Nucleus accumbens (tissue), 56 donors: ENCODE measurements at regions not wholly inside any gene's neighbourhood (a gene's known extent, or its start where the extent isn't known, plus 50 kb on each side); places are given as distances from the start of the nearest gene placed in this dataset.

ENCODE experiments used
- DNase-seq, 56 donors: peaks; one replicate each; lab custom pipeline; 2025; lab: John Stamatoyannopoulos, UW

GRCh38 chr21:33155005-33155404 lies 74.7 kb upstream of the IFNAR2 start:
- no peak for DNase-seq

GRCh38 chr21:33155422-33155821 lies 74.3 kb upstream of the IFNAR2 start:
- DNase-seq, result no peak

- DNase-seq, result no peak
Measured at GRCh38 chr21:33157303-33157702, 72.4 kb upstream of the IFNAR2 start.

GRCh38 chr21:33158654-33159053 lies 71.1 kb upstream of the IFNAR2 start:
- DNase-seq, result no peak

GRCh38 chr21:33162436-33162951 lies 67.2 kb upstream of the IFNAR2 start:
- DNase-seq, result no peak

GRCh38 chr21:33168886-33169285 lies 60.9 kb upstream of the IFNAR2 start:
- no peak for DNase-seq

- DNase-seq, result no peak
Measured at GRCh38 chr21:33169359-33169758, 60.4 kb upstream of the IFNAR2 start.

- no peak for DNase-seq
Measured at GRCh38 chr21:33171616-33172169, 58.0 kb upstream of the IFNAR2 start.

GRCh38 chr21:33174756-33175155 lies 55.0 kb upstream of the IFNAR2 start:
- DNase-seq, result no peak
